HFF-Myc (cell line): ENCODE measurements at regions not wholly inside any gene's neighbourhood (a gene's known extent, or its start where the extent isn't known, plus 50 kb on each side); places are given as distances from the start of the nearest gene placed in this dataset.
"Not testable (repeated sequence)": the region's sequence is repeated elsewhere in the genome, so short reads cannot be mapped to it uniquely, and the experiment has no call there.

Source experiments
- DNase-seq: peaks from one replicate; pipeline ENCODE4 v3.0.0-alpha.2; 2011; ENCODE audit warnings: low read depth; ENCODE audit errors: extremely low read depth
- H3K4me3 ChIP-seq: replicated peaks from 2 replicates; pipeline ENCODE4 v1.5.1; 2011; ENCODE audit warnings: low read depth, mild to moderate bottlenecking, control low read depth, low read length
- TF ChIP-seq, protein P1 (sequence below): IDR thresholded peaks from 2 replicates; pipeline ENCODE4 v1.5.1; 2012; ENCODE audit warnings: mild to moderate bottlenecking, low read depth, low read length, control low read depth; ENCODE audit errors: missing control alignments

- no peak for DNase-seq
- TF ChIP-seq, protein P1, sequence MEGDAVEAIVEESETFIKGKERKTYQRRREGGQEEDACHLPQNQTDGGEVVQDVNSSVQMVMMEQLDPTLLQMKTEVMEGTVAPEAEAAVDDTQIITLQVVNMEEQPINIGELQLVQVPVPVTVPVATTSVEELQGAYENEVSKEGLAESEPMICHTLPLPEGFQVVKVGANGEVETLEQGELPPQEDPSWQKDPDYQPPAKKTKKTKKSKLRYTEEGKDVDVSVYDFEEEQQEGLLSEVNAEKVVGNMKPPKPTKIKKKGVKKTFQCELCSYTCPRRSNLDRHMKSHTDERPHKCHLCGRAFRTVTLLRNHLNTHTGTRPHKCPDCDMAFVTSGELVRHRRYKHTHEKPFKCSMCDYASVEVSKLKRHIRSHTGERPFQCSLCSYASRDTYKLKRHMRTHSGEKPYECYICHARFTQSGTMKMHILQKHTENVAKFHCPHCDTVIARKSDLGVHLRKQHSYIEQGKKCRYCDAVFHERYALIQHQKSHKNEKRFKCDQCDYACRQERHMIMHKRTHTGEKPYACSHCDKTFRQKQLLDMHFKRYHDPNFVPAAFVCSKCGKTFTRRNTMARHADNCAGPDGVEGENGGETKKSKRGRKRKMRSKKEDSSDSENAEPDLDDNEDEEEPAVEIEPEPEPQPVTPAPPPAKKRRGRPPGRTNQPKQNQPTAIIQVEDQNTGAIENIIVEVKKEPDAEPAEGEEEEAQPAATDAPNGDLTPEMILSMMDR, result no peak
- H3K4me3 ChIP-seq, result no peak overlapping the region
Observed at GRCh38 chr16:59971264-59971663, 1237.1 kb upstream of the GOT2 start.

DNA sequence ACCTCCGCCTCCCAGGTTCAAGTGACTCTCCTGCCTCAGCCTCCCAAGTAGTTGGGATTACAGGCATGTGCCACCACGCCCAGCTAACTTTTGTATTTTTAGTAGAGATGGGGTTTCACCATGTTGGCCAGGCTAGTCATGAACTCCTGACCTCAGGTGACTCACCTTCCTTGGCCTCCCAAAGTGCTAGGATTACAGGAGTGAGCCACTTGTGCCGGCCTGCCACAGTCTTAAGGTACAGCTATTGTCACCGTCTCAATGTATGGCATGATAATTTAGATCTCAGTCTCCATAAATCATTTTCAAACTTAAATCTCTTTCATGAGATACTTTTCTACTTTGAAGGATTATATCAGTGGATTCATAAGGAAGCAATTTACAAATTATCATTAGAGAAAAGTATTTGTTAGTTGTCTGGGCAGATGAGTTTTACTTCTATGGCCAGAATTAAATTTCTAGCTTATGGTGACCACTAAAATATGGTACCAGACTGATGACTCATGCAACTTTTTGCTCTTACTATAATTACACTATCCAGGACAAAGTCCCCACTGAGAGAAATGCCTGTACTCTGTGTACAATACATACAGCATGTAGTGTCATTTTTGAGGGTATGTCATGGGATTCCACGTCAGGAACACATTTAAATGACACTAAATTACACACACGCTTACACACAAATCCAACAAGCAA lies 1230.3 kb upstream of the GOT2 start:
- DNase-seq, result no peak
- no peak overlapping the region for H3K4me3 ChIP-seq
- TF ChIP-seq, protein P1, result no peak

- no peak overlapping the region for H3K4me3 ChIP-seq
- TF ChIP-seq, protein P1, result no peak
- DNase-seq, result no peak
Observed at GRCh38 chr16:59959311-59959710, 1225.2 kb upstream of the GOT2 start.

DNA sequence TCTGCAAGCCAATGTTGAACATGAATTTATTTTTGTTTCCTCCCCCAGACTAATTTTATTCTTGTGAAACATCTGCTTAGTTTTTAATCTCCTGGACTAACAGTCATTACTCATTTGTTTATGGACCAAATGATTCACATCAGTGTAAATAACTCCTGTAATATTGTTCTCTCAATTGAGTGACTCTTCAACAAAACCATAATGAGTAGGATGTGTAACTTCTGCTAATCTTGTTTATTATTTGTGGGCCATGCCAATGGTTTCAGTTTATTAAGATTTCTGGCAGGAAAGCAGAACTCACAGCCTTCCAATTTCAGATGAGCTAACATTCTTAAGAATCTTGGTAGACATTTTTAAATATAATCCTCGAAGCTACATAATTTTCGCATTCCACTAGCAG lies 1216.3 kb upstream of the GOT2 start:
- TF ChIP-seq, protein P1, result no peak
- DNase-seq, result no peak
- no peak overlapping the region for H3K4me3 ChIP-seq

DNA sequence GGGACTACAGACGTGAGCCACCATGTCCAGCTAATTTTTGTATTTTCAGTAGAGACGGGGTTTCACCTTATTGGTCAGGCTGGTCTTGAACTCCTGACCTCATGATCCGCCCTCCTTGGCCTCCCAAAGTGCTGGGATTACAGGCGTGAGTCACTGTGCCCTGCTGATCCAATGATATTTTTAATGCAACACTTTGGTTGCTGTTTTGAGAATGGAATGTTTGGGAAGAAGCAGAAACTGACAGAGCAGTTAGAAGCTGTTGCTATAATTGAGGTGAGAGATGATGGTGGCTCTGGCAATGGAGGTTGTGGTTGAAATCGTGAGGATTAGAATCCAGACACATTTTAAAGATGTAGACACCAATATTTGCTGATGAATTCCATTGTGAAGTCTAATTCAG lies 1209.9 kb upstream of the GOT2 start:
- not testable (repeated sequence) for H3K4me3 ChIP-seq, DNase-seq

GRCh38 chr16:59941594-59941993 lies 1207.5 kb upstream of the GOT2 start:
- TF ChIP-seq, protein P1, result no peak

GRCh38 chr16:59920054-59920453 lies 1185.9 kb upstream of the GOT2 start:
- no peak for DNase-seq
- TF ChIP-seq, protein P1, result no peak
- H3K4me3 ChIP-seq, result no peak overlapping the region

More at GRCh38 chr16:59941594-59941993, 1207.5 kb upstream of the GOT2 start:
- no peak for DNase-seq
- no peak overlapping the region for H3K4me3 ChIP-seq
